ENCODE measurements at regions not wholly inside any gene's neighbourhood (a gene's known extent, or its start where the extent isn't known, plus 50 kb on each side); places are given as distances from the start of the nearest gene placed in this dataset.

- TF ChIP-seq ZNF512B (CRISPR knock-in tag; IDR thresholded peaks at IDR 0.05; ENCODE audit: borderline replicate concordance) (no peak), SALL2 (CRISPR knock-in tag; IDR thresholded peaks at IDR 0.05) (no peak), HES4 (CRISPR knock-in tag; IDR thresholded peaks at IDR 0.05; ENCODE audit: borderline replicate concordance) (no peak), ATM (IDR thresholded peaks at IDR 0.05; ENCODE audit: borderline replicate concordance) (no peak), NCOA1 (CRISPR knock-in tag; IDR thresholded peaks at IDR 0.05) (no peak), ZFP36L1 (CRISPR knock-in tag; IDR thresholded peaks at IDR 0.05) (no peak), MEF2D (CRISPR knock-in tag; IDR thresholded peaks at IDR 0.05) (peak; percentile 64), PRPF4 (IDR thresholded peaks at IDR 0.05; ENCODE audit: low read depth, low read length, poor library complexity, severe bottlenecking) (no peak), ZNF17 (CRISPR knock-in tag; IDR thresholded peaks at IDR 0.05) (no peak), U2AF2 (IDR thresholded peaks at IDR 0.05; ENCODE audit: low read depth, low read length) (no peak), ZNF687 (CRISPR knock-in tag; IDR thresholded peaks at IDR 0.05) (peak; percentile 30; the same call in 1 of the 2 replicates), ZBTB33 (CRISPR knock-in tag; IDR thresholded peaks at IDR 0.05) (peak; percentile 42; the same call in 1 of the 2 replicates), ZBTB38 (CRISPR knock-in tag; IDR thresholded peaks at IDR 0.05) (peak; percentile 73)
- TF ChIP-seq, protein P1, sequence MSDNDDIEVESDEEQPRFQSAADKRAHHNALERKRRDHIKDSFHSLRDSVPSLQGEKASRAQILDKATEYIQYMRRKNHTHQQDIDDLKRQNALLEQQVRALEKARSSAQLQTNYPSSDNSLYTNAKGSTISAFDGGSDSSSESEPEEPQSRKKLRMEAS (IDR thresholded peaks at IDR 0.05) = peak; percentile 29; the same call in 1 of the 2 replicates
These were observed 99.0 kb upstream of the COPS8 start (continued) for GRCh38 chr2:236986524-236987330.

Data from HepG2 (cell line).